NOMO-1 treated with dmso at 0.1 percent for 144 hours (cell line): ENCODE measurements at regions not wholly inside any gene's neighbourhood (a gene's known extent, or its start where the extent isn't known, plus 50 kb on each side); places are given as distances from the start of the nearest gene placed in this dataset.
A peak's percentile ranks its signal among the peaks of the same experiment; 100 is the strongest.
"Not testable (repeated sequence)": the region's sequence is repeated elsewhere in the genome, so short reads cannot be mapped to it uniquely, and the experiment has no call there.

ENCODE experiments used
- DNase-seq: peaks from one replicate; lab custom pipeline; 2025; ENCODE audit not compliant: unreplicated experiment; lab: John Stamatoyannopoulos, UW

- DNase-seq = no peak
These were observed 596.1 kb upstream of the CITED2 start for GRCh38 chr6:139970591-139970991.

DNA sequence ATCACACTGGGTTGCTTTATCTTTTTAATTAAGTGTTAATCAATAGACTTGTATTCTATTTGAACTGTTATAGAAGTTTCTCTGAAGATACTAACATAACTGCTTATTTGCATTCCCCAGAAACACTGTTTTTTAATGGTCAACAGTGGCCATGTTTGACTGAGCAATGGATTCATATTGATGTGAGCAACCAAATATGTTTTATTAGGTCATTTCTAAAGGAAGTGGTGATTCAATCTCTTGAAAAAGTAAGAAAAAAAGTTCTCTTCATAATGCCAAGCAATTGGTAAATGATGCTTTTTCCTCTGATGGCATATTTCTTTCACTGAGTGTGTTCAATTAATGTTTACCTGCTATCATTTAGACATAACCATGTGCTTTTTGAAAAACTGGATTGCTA lies 593.0 kb upstream of the CITED2 start:
- no peak for DNase-seq

- no peak for DNase-seq
These were observed 590.9 kb upstream of the CITED2 start for GRCh38 chr6:139965393-139965792.

DNA sequence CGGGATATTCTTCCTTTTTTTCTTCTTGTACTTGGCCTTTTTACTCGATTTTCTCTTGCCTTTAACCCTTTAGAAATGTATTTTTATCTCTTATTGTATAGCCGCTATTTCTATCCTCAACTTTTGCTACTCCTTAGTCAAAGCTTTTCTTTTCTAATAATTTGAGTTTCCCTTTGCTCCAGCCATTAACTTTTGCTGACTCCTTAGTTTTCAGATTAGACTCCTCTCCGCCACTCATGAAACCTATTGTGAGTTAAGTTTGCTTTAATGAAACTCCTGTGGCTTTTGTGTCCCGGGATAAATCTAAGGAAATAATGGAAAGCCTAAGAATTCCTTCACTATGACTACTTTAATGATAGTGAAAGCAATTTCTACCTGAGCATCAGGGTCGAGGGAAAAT lies 590.3 kb upstream of the CITED2 start:
- DNase-seq = no peak

DNA sequence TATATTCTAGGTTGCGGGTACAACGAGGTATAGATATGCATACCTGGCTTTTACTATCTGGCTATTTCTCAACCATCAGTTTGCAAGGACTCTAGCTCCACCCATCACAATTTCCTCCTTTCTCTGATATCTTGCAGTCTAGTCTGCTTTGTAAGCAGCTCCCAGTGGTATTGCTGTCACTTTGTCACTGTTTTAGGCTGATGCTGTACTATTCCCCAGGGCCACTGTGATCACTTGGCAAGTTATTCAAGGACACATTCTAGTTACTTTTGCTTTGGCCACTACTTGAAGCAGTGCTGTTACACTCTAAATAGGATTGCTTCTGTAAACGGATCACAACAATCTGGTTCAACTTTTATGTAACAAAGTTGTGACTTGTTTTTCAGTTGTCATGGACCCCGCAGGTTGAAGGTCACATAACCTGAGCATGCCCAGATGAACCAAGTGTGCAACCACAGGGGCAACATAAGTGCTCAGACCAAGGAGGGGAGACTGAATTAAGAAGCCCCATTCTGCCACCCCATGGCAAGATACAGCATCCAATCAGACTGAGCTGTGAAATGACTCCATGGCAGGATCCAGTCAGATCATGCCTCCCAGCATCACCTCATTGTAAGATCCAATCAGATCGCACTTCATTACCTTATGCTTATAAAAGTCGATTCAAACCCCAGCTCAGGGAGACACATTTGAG lies 588.4 kb upstream of the CITED2 start:
- no peak for DNase-seq

DNA sequence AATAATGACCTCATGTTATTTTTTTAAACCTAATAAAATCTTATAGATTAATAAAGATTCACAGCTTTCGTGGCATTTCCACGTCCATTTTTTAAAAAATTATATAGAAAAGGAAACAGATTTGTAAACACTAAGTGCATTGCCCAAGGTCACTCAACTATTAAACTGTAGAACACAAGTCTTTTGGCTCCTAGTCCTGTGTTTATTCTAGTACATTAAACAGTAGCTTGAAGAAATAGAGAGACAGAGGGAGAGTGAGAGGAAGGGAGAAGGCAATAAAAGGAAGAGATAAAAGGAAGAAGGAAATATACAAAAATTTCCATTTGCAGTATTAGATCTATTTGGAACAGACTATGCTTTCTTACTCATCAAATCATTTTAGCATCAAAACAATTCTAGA lies 586.7 kb upstream of the CITED2 start:
- no peak for DNase-seq

DNA sequence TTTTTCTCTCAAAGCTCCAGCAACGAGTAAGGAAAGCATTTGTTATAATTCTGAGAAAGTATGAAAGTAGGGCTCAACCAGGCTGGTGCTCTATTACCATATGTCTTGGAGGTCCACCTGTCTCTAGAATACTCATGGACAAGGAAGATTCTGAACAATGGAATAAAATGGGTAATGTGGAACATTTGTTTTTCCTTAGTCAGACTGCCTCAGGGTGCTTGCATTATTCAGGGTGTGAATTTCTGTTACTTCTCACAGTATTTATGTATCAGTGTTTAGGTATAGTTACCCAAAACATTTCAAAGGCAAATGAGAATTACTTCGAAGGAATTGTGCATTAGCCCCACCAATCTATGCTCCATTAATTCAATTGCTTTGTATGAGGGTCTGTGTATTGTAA lies 586.2 kb upstream of the CITED2 start:
- DNase-seq = no peak

DNA sequence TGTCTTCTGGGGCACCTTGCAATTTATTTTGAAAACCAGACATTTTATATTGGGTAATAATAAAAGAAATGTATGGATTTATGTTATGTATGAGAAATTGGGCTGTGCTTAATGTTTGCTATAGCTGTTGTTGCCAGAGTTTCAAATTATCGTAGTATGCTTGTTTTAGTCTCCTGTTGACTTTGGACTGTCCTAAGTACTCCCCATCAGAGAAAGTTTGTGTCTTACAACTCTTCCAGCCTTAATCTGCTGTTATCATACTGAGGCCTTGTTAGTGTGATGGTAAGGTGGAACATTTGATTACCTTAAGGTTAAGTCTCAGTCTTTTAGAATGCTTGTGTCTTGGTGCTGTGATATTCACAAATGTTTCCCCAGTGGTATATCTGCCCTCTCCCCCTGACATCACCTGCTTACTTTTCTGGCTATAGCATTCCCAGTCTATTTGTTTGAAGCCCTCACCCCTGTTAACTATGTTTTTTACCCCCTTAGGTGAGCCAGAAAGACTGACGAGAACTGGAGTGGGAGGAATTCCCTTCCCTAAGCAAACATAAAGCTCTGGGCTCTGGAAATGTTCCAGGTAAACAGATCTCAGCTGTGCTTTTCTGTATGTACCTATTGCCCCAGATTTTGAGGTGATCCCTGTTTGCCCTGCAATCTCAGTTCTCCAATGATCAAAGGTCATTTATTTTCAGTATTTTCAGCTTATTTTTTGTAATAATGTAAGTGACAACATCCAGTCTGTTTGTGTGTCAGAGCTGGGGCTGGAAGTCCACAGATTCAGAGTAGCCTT lies 581.1 kb upstream of the CITED2 start:
- no peak for DNase-seq

- no peak for DNase-seq
These were observed 580.1 kb upstream of the CITED2 start for GRCh38 chr6:139954463-139955071.

DNA sequence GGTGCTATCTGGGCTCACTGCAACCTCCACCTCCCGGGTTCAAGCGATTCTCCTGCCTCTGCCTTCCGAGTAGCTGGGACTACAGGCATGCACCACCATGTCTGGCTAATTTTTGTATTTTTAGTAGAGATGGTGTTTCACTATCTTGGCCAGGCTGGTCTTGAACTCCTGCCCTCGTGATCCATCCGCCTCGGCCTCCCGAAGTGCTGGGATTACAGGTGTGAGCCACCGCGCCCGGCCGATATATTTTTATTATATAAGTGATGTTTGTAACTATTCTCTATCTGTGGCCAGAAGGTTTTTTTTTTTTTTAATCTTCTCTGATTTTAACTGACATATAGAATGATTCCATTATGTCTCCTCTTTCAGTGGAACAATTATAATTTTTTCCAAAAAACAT lies 579.3 kb upstream of the CITED2 start:
- DNase-seq = not testable (repeated sequence)

GRCh38 chr6:139951172-139951571 lies 576.7 kb upstream of the CITED2 start:
- DNase-seq = no peak

GRCh38 chr6:139944976-139945375 lies 570.5 kb upstream of the CITED2 start:
- DNase-seq = no peak

DNA sequence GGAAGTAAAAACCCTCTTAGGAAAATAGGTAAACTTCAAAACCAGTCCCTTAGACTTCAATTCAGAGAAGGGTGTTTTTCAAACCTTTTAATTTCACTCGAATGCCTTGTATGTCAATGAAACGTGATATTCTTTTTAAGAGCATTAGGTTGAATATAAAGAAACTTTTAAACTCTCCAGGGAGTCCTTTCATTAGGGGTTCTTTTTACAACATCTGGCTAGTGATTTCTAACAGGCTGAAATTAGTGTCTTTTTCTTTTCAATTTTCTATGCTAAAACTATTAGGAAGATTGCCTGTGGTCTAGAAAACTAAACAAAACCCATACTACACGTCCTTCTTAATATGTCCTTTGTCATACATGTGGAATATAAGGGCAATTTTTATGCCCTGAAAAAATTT lies 569.7 kb upstream of the CITED2 start:
- DNase-seq = no peak

- no peak for DNase-seq
These were observed 568.9 kb upstream of the CITED2 start for GRCh38 chr6:139943391-139943790.

GRCh38 chr6:139942331-139942730 lies 567.9 kb upstream of the CITED2 start:
- DNase-seq = no peak

DNA sequence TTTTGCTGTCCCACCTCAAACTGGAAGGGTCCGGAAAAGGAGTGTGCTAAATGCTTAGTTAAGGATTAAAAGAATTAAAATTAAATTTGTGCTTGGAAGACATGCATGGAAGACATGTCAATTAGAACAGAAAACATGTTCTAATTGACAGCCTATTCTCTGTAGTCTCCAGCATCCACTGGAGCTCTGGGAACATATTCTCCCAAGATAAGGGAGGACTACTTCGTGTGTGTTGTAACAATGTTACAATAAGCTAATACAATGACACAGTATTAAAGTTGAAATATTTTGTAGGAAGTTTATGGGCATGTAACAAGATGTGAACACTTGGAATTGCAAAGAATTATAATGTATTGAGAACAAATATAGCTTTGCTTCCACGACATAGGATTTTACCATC lies 567.4 kb upstream of the CITED2 start:
- no peak for DNase-seq

GRCh38 chr6:139940741-139941729 lies 566.6 kb upstream of the CITED2 start:
- peak; percentile 75 for DNase-seq

- no peak for DNase-seq
These were observed 564.9 kb upstream of the CITED2 start for GRCh38 chr6:139939189-139939979.

DNA sequence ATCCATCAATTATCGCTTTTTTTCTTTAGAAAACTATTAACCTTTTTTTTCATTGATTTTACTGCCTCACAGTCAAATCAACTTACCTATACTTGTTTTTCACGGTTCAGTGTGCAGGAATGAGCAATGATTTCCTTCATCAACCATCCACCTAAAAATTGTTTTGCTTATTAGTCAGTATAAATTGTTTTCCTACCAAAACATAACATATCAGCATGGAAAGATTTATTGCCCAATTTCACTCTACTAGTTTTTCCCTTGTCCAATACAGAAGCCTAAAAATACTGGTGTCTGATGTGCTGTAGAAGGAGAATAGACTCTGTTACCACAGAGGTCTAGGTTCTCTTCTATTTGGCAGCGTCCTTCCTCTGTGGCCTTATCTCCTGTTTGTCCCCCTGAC lies 558.2 kb upstream of the CITED2 start:
- DNase-seq = no peak

- DNase-seq = no peak
These were observed 557.3 kb upstream of the CITED2 start for GRCh38 chr6:139931747-139932146.
